ENCODE measurements at regions not wholly inside any gene's neighbourhood (a gene's known extent, or its start where the extent isn't known, plus 50 kb on each side); places are given as distances from the start of the nearest gene placed in this dataset.

GRCh38 chr5:21642312-21642711 is 1210.8 kb downstream of the CDH12 start:
- dilution Hi-C loops (cut with MboI; ENCODE audit: extremely low pct_ligation_motif_present, low sequenced_read_pairs) (no loop called here), intact Hi-C loops (cut with micrococcal nuclease) (no loop called here)
- FAIRE-seq (peak; percentile 15), DNase-seq (ENCODE audit: low read depth, low spot score) (no peak)
- Histone ChIP-seq H2AFZ (ENCODE audit: low read depth, low read length) (no peak overlapping the region), H3K9me1 (replicated peaks; ENCODE audit: control insufficient read depth, extremely low read depth, insufficient read depth, low read length) (no peaks in the 10 kb centered on the region), H3K4me3 (replicated peaks in 1 of 3; ENCODE audit: insufficient read depth in 1 of 3, low read depth in 1 of 3, low read length in 3 of 3) (no peak overlapping the region), H4K20me1 (replicated peaks; ENCODE audit: control insufficient read depth, extremely low read depth, insufficient read depth, low read length) (no peaks in the 10 kb centered on the region), H3K9me3 (replicated peaks; ENCODE audit: control insufficient read depth, insufficient read depth, low read length) (no peaks in the 10 kb centered on the region), H3K4me2 (ENCODE audit: insufficient read depth, low read length) (no peak overlapping the region), H3K79me2 (ENCODE audit: control insufficient read depth, insufficient read depth, low read length) (no peaks in the 10 kb centered on the region), H3K27ac (ENCODE audit: insufficient read depth, low read depth, low read length) (no peak overlapping the region), H3K9ac (replicated peaks; ENCODE audit: extremely low read depth, insufficient read depth, low read length) (no peak overlapping the region), H3K4me1 (ENCODE audit: control insufficient read depth, extremely low read depth, insufficient read depth, low read length) (no peaks in the 10 kb centered on the region), H3K36me3 (ENCODE audit: control insufficient read depth in 2 of 2, extremely low read depth in 1 of 2, insufficient read depth in 2 of 2, low read length in 2 of 2) (no peaks in the 10 kb centered on the region), H3K27me3 (ENCODE audit: control insufficient read depth in 2 of 2, insufficient read depth in 2 of 2, low read length in 2 of 2) (no peaks in the 10 kb centered on the region)
- POLR2A ChIA-PET = no interaction called here
- CTCF ChIA-PET = interaction anchor here (1.3 to 1.4 kb wide), 2 partner anchors 51 to 135 kb away, joined by 3 read pairs; no protein-coding TSS in a partner anchor
- BruUV-seq (replicated peaks) = no TSS peak
- TF ChIP-seq FOS (IDR thresholded peaks at IDR 0.05; ENCODE audit: borderline replicate concordance, insufficient read depth, low read length) = no peak
- TF ChIP-seq MAX (IDR thresholded peaks at IDR 0.05; ENCODE audit: insufficient read depth, insufficient read length) = no peak
- TF ChIP-seq CTCF (IDR thresholded peaks at IDR 0.05; ENCODE audit: extremely low read depth in 1 of 2, insufficient read depth in 1 of 2, low read depth in 1 of 2, low read length in 2 of 2) = no peak
- no peak for TF ChIP-seq EZH2 (IDR thresholded peaks at IDR 0.05; ENCODE audit: borderline replicate concordance, low read depth, low read length, severe bottlenecking)
- TF ChIP-seq GATA2 (IDR thresholded peaks at IDR 0.05; ENCODE audit: insufficient read depth, insufficient read length, low read depth, low read length) = no peak
- no peak for TF ChIP-seq POLR2A (IDR thresholded peaks at IDR 0.05; ENCODE audit: low read depth, low read length)
- no peak for TF ChIP-seq MYC (IDR thresholded peaks at IDR 0.05; ENCODE audit: low read depth, low read length)
- no peak for TF ChIP-seq JUN (IDR thresholded peaks at IDR 0.05; ENCODE audit: borderline replicate concordance, insufficient read depth, insufficient read length, low read depth)
- TF ChIP-seq POLR2AphosphoS5 (IDR thresholded peaks at IDR 0.05; ENCODE audit: insufficient read depth, low read depth, low read length) = no peak

Measured in endothelial cell of umbilical vein (primary cell).